Ishikawa (cell line): ENCODE measurements at regions not wholly inside any gene's neighbourhood (a gene's known extent, or its start where the extent isn't known, plus 50 kb on each side); places are given as distances from the start of the nearest gene placed in this dataset.

Source experiments
- EP300 ChIP-seq: IDR thresholded peaks from 2 replicates; pipeline ENCODE4 v1.6.1; 2012; ENCODE audit warnings: borderline replicate concordance
- FOXM1 ChIP-seq: IDR thresholded peaks from 2 replicates; pipeline ENCODE4 v1.6.1; 2012; ENCODE audit warnings: low read depth, borderline replicate concordance
- RAD21 ChIP-seq: IDR thresholded peaks from 2 replicates; pipeline ENCODE4 v1.6.1; 2012; ENCODE audit warnings: low read depth
- TAF1 ChIP-seq: IDR thresholded peaks from 2 replicates; pipeline ENCODE4 v1.6.1; 2012; ENCODE audit warnings: low read depth, mild to moderate bottlenecking
- TCF12 ChIP-seq: IDR thresholded peaks from 2 replicates; pipeline ENCODE4 v1.6.1; 2012; ENCODE audit warnings: low read depth
- YY1 ChIP-seq: IDR thresholded peaks from 2 replicates; pipeline ENCODE4 v1.6.1; 2012; ENCODE audit warnings: low read depth
- ZBTB7A ChIP-seq: IDR thresholded peaks from 2 replicates; pipeline ENCODE4 v1.6.1; 2012; ENCODE audit warnings: low read depth

- TF ChIP-seq EP300 (no peak), YY1 (no peak), ZBTB7A (no peak), FOXM1 (no peak), RAD21 (no peak), TAF1 (no peak), TCF12 (no peak)
Observed at GRCh38 chr5:130316971-130317680, 412.9 kb downstream of the CHSY3 start.
